DND-41 (cell line): ENCODE measurements at regions not wholly inside any gene's neighbourhood (a gene's known extent, or its start where the extent isn't known, plus 50 kb on each side); places are given as distances from the start of the nearest gene placed in this dataset.
"Not testable (repeated sequence)": the region's sequence is repeated elsewhere in the genome, so short reads cannot be mapped to it uniquely, and the experiment has no call there.

ENCODE experiments used
- ATAC-seq: fragments of 200-7000 bp; cut with Tn5 transposase; 3 replicates; pipeline ENCODE4 v1.9.1; 2021; ENCODE audit warnings: low read depth; ENCODE audit not compliant: insufficient read depth
- DNase-seq: peaks from one replicate; pipeline ENCODE4 v3.0.0-alpha.2; 2020
- H2AFZ ChIP-seq: 2 replicates; pipeline ENCODE4 v1.6.0; 2012; ENCODE audit warnings: low read depth, low read length
- H3K27ac ChIP-seq: 2 replicates; pipeline ENCODE4 v1.5.1; 2012; ENCODE audit warnings: low read length, inconsistent platforms
- H3K27me3 ChIP-seq: fragments of 200-600 bp; sonication (generic); 2 replicates; pipeline ENCODE4 v1.6.0; 2012; ENCODE audit warnings: low read length, mild to moderate bottlenecking, inconsistent platforms; ENCODE audit not compliant: insufficient read depth, poor library complexity
- H3K36me3 ChIP-seq: 2 replicates; pipeline ENCODE4 v1.5.1; 2012; ENCODE audit warnings: low read length, inconsistent platforms; ENCODE audit not compliant: insufficient read depth
- H3K4me1 ChIP-seq: 2 replicates; pipeline ENCODE4 v1.5.1; 2012; ENCODE audit warnings: mild to moderate bottlenecking, low read length; ENCODE audit not compliant: insufficient read depth
- H3K4me2 ChIP-seq: 2 replicates; pipeline ENCODE4 v1.6.0; 2012; ENCODE audit warnings: mild to moderate bottlenecking, moderate library complexity, low read length, inconsistent platforms; ENCODE audit not compliant: insufficient read depth
- H3K4me3 ChIP-seq, 2 experiments: fragments of 200-600 bp in 1 of 2; shearing (Covaris generic) in 1 of 2; 2 replicates each; pipeline ENCODE4 v1.5.1; 2012 to 2016; ENCODE audit warnings: inconsistent platforms in 2 of 2, low read length in 2 of 2, mild to moderate bottlenecking in 2 of 2, low read depth in 1 of 2, moderate library complexity in 1 of 2
- H3K79me2 ChIP-seq: 2 replicates; pipeline ENCODE4 v1.6.0; 2012; ENCODE audit warnings: low read length, inconsistent platforms; ENCODE audit not compliant: insufficient read depth
- H3K9ac ChIP-seq: 2 replicates; pipeline ENCODE4 v1.6.0; 2012; ENCODE audit warnings: low read depth, mild to moderate bottlenecking, inconsistent platforms, low read length, moderate library complexity
- H3K9me3 ChIP-seq: 2 replicates; pipeline ENCODE4 v1.5.1; 2012; ENCODE audit warnings: low read length, moderate library complexity, mild to moderate bottlenecking, inconsistent platforms; ENCODE audit not compliant: insufficient read depth, severe bottlenecking
- H4K20me1 ChIP-seq: 2 replicates; pipeline ENCODE4 v1.6.0; 2012; ENCODE audit warnings: low read length; ENCODE audit not compliant: insufficient read depth
- TF ChIP-seq, protein P1 (sequence below): IDR thresholded peaks from 2 replicates; pipeline ENCODE4 v1.5.1; 2012; ENCODE audit warnings: borderline replicate concordance, low read length, moderate library complexity, mild to moderate bottlenecking; ENCODE audit not compliant: poor library complexity, severe bottlenecking; ENCODE audit errors: extremely low read depth

GRCh38 chr6:104676679-104677078 is 183.0 kb downstream of the HACE1 start:
- not testable (repeated sequence) for H3K4me3 ChIP-seq, H2AFZ ChIP-seq, H3K27me3 ChIP-seq, H4K20me1 ChIP-seq, H3K9me3 ChIP-seq, H3K9ac ChIP-seq, H3K4me2 ChIP-seq, H3K4me1 ChIP-seq, ATAC-seq, DNase-seq, H3K79me2 ChIP-seq, H3K27ac ChIP-seq, H3K36me3 ChIP-seq

- H3K36me3 ChIP-seq, DNase-seq, H3K79me2 ChIP-seq, ATAC-seq, H4K20me1 ChIP-seq, H3K4me1 ChIP-seq, H3K27me3 ChIP-seq, H3K9me3 ChIP-seq, H3K9ac ChIP-seq, H3K4me2 ChIP-seq, H3K27ac ChIP-seq, H2AFZ ChIP-seq, H3K4me3 ChIP-seq: not testable (repeated sequence)
These were observed 184.6 kb downstream of the HACE1 start for GRCh38 chr6:104675161-104675560.

- H3K27me3 ChIP-seq, H3K4me3 ChIP-seq, H3K4me1 ChIP-seq, H3K9ac ChIP-seq, H3K4me2 ChIP-seq, ATAC-seq, H4K20me1 ChIP-seq, DNase-seq, H3K36me3 ChIP-seq, H3K27ac ChIP-seq, H3K9me3 ChIP-seq, H3K79me2 ChIP-seq, H2AFZ ChIP-seq: not testable (repeated sequence)
These were observed 186.6 kb downstream of the HACE1 start for GRCh38 chr6:104673078-104673477.

DNA sequence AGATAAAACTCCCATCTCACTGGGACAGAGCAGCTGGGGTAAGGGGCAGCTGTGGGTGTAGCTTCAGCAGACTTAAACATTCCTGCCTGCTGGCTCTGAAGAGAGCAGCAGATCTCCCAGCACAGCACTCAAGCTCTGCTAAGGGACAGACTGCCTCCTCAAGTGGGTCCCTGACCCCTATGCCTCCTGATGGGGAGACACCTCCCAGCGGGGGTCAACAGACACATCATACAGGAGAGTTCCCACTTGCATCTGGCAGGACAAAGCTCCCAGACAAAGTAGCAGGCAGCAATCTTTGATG is 188.2 kb downstream of the HACE1 start:
- H3K4me3 ChIP-seq, H3K36me3 ChIP-seq, ATAC-seq, H3K9ac ChIP-seq, H4K20me1 ChIP-seq, H3K4me2 ChIP-seq, H2AFZ ChIP-seq, H3K27ac ChIP-seq, H3K79me2 ChIP-seq, H3K27me3 ChIP-seq, H3K9me3 ChIP-seq, DNase-seq, H3K4me1 ChIP-seq: not testable (repeated sequence)

DNA sequence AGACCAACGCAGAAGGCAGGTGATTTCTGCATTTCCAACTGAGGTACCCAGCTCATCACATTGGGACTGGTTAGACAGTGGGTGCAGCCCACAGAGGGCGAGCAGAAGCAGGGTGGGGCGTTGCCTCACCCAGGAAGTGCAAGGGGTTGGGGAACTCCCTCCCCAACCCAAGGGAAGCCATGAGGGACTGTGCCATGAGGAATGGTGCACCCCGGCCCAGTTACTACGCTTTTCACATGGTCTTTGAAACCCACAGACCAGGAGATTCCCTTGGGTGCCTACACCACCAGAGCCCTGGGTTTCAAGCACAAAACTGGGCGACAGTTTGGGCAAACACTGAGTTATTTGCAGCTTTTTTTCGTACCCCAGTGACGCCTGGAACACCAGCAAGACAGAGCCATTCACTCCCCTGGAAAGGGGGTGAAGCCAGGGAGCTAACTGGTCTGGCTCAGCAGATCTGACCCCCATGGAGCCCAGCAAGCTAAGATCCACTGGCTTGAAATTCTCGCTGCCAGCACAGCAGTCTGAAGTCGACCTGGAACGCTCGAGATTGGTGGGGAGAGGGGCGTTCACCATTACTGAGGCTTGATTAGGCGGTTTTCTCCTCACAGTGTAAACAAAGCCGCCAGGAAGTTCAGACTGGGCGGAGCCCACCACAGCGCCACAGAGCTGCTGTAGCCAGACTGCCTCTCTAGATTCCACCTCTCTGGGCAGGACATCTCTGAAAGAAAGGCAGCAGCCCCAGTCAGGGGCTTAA is 188.7 kb downstream of the HACE1 start:
- not testable (repeated sequence) for H3K4me3 ChIP-seq, H3K4me1 ChIP-seq, H3K9me3 ChIP-seq, H3K79me2 ChIP-seq, H4K20me1 ChIP-seq, DNase-seq, H2AFZ ChIP-seq, H3K27me3 ChIP-seq, H3K9ac ChIP-seq, H3K27ac ChIP-seq, H3K36me3 ChIP-seq, ATAC-seq, H3K4me2 ChIP-seq

DNA sequence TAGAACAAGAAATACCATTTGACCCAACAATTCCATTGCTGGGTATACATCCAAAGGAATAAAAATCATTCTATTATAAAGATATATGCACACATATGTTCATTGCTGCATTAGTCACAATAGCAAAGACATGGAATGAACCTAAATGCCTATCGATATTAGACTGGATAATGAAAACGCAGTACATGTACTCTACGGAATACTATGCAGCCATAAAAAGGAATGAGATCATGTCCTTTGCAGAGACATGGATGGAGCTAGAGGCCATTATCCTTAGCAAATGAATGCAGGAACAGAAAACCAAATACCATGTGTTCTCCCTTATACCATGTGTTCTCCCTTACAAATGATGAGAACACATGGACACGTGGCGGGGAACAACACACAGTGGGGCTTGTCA is 190.2 kb downstream of the HACE1 start:
- ATAC-seq (no peak), DNase-seq (no peak)
- Histone ChIP-seq H4K20me1 (no peaks in the 10 kb centered on the region), H3K27ac (no peak overlapping the region), H3K27me3 (no peaks in the 10 kb centered on the region), H3K4me2 (no peak overlapping the region), H2AFZ (no peak overlapping the region), H3K4me1 (no peaks in the 10 kb centered on the region), H3K79me2 (no peaks in the 10 kb centered on the region), H3K36me3 (no peaks in the 10 kb centered on the region), H3K9me3 (no peaks in the 10 kb centered on the region), H3K4me3 (no peak overlapping the region), H3K9ac (no peak overlapping the region)
- TF ChIP-seq, protein P1, sequence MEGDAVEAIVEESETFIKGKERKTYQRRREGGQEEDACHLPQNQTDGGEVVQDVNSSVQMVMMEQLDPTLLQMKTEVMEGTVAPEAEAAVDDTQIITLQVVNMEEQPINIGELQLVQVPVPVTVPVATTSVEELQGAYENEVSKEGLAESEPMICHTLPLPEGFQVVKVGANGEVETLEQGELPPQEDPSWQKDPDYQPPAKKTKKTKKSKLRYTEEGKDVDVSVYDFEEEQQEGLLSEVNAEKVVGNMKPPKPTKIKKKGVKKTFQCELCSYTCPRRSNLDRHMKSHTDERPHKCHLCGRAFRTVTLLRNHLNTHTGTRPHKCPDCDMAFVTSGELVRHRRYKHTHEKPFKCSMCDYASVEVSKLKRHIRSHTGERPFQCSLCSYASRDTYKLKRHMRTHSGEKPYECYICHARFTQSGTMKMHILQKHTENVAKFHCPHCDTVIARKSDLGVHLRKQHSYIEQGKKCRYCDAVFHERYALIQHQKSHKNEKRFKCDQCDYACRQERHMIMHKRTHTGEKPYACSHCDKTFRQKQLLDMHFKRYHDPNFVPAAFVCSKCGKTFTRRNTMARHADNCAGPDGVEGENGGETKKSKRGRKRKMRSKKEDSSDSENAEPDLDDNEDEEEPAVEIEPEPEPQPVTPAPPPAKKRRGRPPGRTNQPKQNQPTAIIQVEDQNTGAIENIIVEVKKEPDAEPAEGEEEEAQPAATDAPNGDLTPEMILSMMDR = no peak
